HG02943 (cell line): ENCODE measurements at regions not wholly inside any gene's neighbourhood (a gene's known extent, or its start where the extent isn't known, plus 50 kb on each side); places are given as distances from the start of the nearest gene placed in this dataset.

Experiments
- ATAC-seq: cut with Tn5 transposase; IDR thresholded peaks from one replicate; pipeline ENCODE4 v1.9.1; 2021; ENCODE audit warnings: mild to moderate bottlenecking, low read depth, moderate library complexity; ENCODE audit not compliant: unreplicated experiment

DNA sequence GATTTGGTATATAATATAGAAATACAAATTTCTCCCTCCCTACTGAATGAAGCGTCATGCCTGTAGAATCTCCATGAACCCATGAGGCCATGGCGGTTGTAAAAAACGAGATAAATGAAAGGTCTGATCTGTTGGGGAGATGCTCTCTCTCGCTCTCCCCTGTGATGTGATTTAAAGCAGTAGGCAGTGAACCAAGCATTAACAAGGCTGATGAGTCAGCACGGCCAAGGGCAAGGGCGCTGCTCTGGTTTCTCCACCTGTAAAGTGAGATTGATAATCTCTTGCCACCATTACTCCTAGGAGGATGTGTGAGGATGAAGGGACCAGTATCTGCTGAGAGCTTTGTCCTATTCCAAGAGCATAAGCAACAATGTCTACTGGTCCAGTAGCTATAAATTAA, 553.3 kb downstream of the CMPK2 start:
- no peak for ATAC-seq

DNA sequence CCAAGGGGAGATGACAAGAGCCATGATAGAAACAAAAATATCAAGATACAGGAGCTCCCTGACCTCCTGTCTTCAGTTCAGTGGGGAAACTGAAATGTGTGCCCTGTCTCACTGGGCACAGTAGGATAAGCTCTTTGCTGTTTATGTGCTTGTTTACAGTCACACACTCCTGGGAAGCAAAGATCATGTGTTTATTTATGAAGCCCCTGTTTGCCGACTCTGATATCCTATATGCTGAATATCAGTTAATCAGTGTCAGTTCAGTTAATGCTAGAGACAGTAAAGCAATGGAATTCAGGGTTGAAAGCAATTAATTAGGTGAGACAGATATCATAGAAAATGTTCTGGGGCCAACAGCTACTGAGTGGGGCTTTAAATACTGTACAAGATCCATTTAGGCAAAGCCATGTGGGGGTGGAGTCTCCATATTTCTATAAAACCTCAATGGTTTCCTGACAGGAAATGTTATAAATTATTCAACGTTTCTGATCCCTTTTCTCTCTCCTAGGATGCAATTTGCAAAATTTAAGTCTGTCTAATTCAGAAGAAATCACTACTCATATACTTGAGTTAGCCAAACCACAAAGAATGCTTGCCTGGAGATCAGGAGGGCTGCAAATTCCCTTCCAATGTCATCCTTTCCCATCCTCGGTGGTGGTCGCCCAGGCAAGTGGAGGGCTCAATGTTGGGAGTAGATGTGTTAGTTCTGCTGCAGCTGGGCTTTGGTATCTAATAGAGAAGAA, 551.3 kb downstream of the CMPK2 start:
- no peak for ATAC-seq

DNA sequence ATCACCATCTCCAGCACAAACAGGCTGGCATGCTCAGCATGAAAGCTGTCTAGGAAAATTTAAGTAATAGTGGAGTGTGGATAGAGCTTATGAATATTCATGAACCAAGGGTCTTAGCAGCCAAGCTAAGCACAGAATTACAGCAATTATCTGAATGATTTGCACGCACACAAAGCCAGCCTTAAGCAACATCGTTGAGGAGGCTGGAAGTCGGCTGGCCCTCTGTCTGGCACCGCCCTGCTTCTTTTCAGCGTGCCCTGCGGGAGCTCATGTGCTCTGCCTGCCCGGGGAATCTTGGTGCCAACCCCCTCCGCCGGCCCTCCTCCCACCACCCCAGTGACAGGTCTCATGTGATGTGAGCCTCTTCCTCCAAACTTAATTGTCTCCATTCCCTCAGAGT, 540.1 kb downstream of the CMPK2 start:
- no peak for ATAC-seq

DNA sequence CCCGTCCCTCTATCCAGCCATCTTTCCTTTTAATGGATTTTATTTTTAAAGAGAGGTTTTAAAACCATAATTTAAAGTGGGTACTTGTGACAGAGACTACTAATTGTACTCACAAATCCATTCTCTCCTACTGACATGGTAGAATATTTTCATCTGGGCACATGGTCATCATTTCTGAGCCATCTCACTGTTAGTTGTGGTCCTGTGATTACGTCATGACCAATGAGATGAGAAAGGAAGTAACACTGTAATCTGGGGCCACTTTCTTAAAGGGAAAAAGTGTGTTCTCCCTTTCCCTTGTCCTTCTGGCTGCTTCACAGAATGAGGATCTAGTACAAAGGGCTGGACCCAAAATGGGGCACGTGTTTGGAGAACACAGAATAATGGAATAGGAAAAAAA, 538.7 kb downstream of the CMPK2 start:
- no peak for ATAC-seq

- no peak for ATAC-seq
Observed at GRCh38 chr2:6336752-6337471, 528.8 kb downstream of the CMPK2 start.

- ATAC-seq: no peak
Observed at GRCh38 chr2:6337472-6337820, 528.3 kb downstream of the CMPK2 start.

DNA sequence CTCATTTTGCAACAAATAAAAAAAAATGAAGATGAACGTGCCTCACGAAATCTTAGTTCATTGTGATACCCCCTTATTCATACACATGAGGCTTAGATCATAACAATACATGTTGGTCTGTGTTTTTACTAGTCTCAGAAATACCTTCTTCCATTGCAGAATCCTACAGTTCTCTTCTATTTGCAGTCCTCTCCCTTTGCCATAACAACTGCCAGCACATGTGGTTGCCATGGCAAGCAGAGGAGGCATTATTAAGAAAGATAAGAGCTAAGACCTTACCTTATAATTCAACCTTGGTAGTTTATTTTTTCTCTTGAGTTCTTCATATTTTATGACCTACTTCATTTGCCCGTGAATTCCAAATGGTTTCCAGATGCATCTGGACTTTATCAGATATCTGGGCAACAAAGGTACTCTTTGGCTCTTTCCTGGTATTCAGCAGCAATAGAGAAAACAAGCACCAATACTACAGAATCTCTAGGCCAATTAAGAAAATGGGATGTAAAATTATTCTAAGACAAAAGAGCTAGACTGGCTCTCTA, 524.0 kb downstream of the CMPK2 start:
- ATAC-seq: no peak

- peak; percentile 30 for ATAC-seq
Observed at GRCh38 chr2:6342273-6342920, 523.3 kb downstream of the CMPK2 start.

- no peak for ATAC-seq
Observed at GRCh38 chr2:6343076-6343475, 522.6 kb downstream of the CMPK2 start.

DNA sequence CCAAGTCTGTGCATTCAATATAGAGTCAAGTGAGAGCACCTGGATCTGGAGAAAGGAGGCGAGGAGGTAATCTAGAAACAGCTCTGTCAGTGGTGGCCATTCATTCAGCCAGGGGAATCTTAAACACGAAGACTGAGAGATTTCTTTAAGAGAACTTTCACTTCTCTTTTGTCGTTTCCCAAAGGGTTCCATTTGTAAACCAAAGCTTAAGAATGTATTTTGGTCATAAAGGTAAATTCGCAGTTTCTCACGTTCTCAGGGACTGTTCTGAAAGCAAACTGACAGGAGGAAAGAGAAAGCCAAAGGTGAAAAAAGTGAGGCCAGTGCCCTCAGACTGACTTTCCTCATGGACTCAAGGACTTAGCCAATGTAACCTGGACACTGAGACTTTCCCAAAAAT, 513.5 kb downstream of the CMPK2 start:
- peak; percentile 88 for ATAC-seq

- ATAC-seq: no peak
Observed at GRCh38 chr2:6352906-6353515, 512.7 kb downstream of the CMPK2 start.

DNA sequence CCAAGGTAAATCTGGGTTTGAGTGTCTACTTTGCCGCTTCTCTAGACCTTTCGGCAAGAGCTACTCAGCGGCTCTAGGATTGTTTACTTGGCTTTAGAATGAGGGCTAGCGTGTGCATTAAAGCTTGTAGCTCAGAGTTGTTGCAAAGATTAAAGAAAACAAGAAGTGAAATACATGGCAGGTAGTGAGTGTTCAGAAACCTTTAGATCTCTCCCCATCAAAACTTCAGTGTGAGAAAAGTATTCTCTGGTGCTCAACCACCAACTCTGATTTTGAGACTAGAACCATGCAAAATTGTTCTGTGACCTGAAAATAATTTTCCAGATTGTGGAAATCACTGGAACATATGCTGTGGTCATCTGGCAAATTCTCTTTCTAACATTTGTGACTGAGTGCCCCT, 512.0 kb downstream of the CMPK2 start:
- no peak for ATAC-seq

DNA sequence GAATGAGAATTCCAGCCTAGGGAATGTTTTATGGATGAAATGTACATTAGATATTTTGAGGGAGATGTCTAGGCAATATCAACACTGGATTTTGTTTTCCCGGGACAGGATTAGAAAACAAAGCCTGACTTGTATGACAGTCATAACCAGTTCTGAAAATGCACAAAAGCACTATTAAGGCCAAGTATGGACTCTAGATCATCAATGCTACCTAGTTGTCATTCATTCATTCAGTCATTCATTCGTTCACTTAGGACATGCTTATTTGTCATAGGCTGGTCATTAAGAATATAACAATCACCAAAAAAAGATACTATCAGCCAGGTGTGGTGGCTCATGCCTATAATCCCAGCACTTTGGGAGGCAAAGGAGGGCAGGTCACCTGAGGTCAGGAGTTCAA, 511.2 kb downstream of the CMPK2 start:
- no peak for ATAC-seq

DNA sequence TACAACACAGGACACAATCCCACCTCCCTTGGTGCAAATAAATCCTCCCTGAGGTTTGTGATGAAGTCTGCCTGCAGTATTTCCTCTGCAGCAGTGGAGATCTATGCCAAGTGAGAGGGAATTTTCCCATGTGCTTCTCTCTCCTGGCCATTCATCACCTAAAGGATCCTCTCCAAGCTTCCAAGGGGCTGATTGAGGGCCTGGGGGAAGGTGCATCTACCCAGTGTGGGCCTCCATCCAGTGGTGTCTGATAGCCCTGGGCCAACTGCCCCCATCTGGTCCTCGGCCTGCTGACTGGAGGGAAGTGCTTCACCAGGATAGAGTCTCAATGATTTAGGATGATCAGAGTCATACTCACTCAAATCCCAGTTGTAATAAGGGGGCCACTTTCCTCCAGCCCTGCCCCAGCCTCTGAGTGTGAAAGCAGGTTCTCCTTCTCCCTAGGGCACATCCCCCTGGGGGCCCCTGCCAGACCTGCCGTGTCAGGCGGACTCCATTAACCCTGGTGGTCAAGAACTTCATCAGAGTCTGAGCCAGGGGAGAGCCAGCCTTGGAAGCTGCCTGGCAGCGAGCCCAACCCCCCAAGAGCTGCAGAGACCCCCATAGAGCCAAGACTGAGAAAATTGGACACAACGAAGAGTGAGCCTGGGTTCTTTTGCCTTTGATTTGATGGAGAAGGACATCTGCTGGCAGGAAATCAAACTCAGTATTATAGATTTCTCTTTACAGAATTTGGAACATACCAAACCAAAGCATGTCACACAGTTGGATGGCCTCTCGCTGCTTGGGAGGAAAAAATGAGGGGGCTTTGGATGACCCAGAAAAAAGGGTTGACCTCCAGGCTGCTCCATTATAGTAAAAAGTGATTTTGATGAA, 509.6 kb downstream of the CMPK2 start:
- no peak for ATAC-seq

- no peak for ATAC-seq
Observed at GRCh38 chr2:6358546-6358945, 507.2 kb downstream of the CMPK2 start.

GRCh38 chr2:6358985-6359384, 506.7 kb downstream of the CMPK2 start:
- ATAC-seq: no peak

DNA sequence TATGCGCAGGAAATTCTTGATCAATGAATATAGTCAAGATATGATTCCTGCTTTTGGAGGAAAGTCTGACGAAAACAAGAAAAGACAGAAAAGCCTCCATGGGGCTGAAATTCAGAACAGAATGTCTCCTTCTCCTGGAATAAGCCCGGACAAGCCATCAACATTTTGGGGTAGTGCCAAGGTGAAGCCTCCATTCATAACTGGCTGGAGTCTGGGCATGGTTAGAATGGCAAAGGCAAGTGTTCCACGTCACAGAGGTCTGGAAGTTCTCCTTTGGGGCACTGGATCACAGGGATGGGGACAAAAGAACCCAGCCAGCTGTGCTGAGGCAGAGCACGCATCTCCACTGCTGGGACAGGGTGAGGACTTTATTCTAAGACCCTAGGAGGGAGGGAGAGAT, 505.7 kb downstream of the CMPK2 start:
- ATAC-seq: no peak

GRCh38 chr2:6362671-6363450, 502.8 kb downstream of the CMPK2 start:
- no peak for ATAC-seq

DNA sequence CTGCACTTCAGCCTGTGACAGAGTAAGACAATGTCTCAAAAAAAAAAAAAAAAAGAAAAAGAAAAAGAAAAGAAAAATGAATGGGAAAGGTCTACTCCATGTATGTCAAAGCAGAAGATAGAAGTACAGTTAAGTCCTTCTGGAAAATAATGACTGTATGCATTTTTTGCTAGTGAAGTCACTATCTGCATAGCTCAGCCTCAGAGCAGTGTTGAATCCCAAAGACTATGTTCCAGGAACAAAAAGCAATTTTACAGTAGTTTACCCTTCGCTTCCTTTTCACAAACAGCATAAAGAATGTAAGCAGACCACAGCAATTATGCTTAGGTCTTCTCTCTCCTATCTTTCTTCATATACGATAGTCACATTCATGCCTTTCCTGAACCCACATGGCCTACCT, 497.4 kb downstream of the CMPK2 start:
- no peak for ATAC-seq
